DOHH2 (cell line): ENCODE measurements at regions not wholly inside any gene's neighbourhood (a gene's known extent, or its start where the extent isn't known, plus 50 kb on each side); places are given as distances from the start of the nearest gene placed in this dataset.

ENCODE experiments used
- CTCF ChIP-seq: fragments of 200-600 bp; sonication (generic); IDR thresholded peaks from one replicate; pipeline ENCODE4 v1.5.1; 2014; ENCODE audit warnings: antibody characterized with exemption, mild to moderate bottlenecking, low read depth, low read length; ENCODE audit not compliant: poor library complexity, severe bottlenecking
- EZH2phosphoT487 ChIP-seq: fragments of 200-600 bp; sonication (generic); IDR thresholded peaks from 2 replicates; pipeline ENCODE4 v1.6.1; 2017; ENCODE audit warnings: borderline replicate concordance, mild to moderate bottlenecking, antibody characterized with exemption, low read length, moderate library complexity, mixed read lengths

- TF ChIP-seq CTCF: no peak
- no peak for TF ChIP-seq EZH2phosphoT487
Measured at GRCh38 chr2:67625690-67626475, 228.8 kb downstream of the ETAA1 start.
